B cell (primary cell): ENCODE measurements at regions not wholly inside any gene's neighbourhood (a gene's known extent, or its start where the extent isn't known, plus 50 kb on each side); places are given as distances from the start of the nearest gene placed in this dataset.

Source experiments
- ATAC-seq: fragments of 200-7000 bp; cut with Tn5 transposase; one replicate; pipeline ENCODE4 v1.10.0; 2021; ENCODE audit warnings: low read depth, mild to moderate bottlenecking, moderate number of reproducible peaks, moderate library complexity
- CTCF ChIA-PET: fragments of 350-600 bp; sonication (Branson Sonifier 250); formaldehyde crosslinking; loops from one replicate; lab custom pipeline; 2021; ENCODE audit warnings: antibody characterized with exemption, inconsistent platforms; lab: Charles Lee
- POLR2A ChIA-PET: fragments of 350-600 bp; sonication (Branson Sonifier 250); formaldehyde crosslinking; loops from one replicate; lab custom pipeline; 2021; ENCODE audit warnings: antibody characterized with exemption; lab: Charles Lee
- DNase-seq: peaks from one replicate; pipeline ENCODE4 v3.0.0; 2013
- H2AFZ ChIP-seq: 2 replicates; pipeline ENCODE4 v1.6.1; 2012; ENCODE audit warnings: mild to moderate bottlenecking, low read depth, low read length; ENCODE audit not compliant: insufficient read depth, poor library complexity, severe bottlenecking
- H3K27ac ChIP-seq, 2 donors: 1 replicate in 1 of 2; 2 replicates in 1 of 2; pipeline ENCODE4 v1.5.1; 2012 to 2013; ENCODE audit warnings: low read length in 2 of 2, mild to moderate bottlenecking in 2 of 2, moderate library complexity in 1 of 2
- H3K27me3 ChIP-seq, 4 experiments: fragments of 200-600 bp in 1 of 4; sonication (generic) in 1 of 4; replicated peaks in 1 of 4; 1 replicate in 2 of 4; 2 replicates in 2 of 4; pipeline versions ENCODE4 v1.6.1 to v1.7.0; 2013 to 2016; ENCODE audit warnings: low read length in 3 of 4, mild to moderate bottlenecking in 2 of 4, mixed read lengths in 1 of 4, moderate library complexity in 1 of 4; ENCODE audit not compliant: insufficient read depth in 4 of 4, control insufficient read depth in 3 of 4; ENCODE audit errors: control extremely low read depth in 1 of 4
- H3K36me3 ChIP-seq, 2 experiments: replicated peaks in 1 of 2; 1 replicate in 1 of 2; 2 replicates in 1 of 2; pipeline versions ENCODE4 v1.6.1 to v1.7.1; 2013; ENCODE audit warnings: low read length in 1 of 2; ENCODE audit not compliant: insufficient read depth in 2 of 2, control insufficient read depth in 1 of 2; ENCODE audit errors: control extremely low read depth in 1 of 2, extremely low read depth in 1 of 2
- H3K4me1 ChIP-seq, 2 donors: fragments of 200-600 bp in 1 of 2; sonication (generic) in 1 of 2; 1 replicate in 1 of 2; 2 replicates in 1 of 2; pipeline versions ENCODE4 v1.5.1 to v1.6.1; 2013 to 2017; ENCODE audit warnings: low read length in 2 of 2; ENCODE audit not compliant: control insufficient read depth in 2 of 2, insufficient read depth in 2 of 2
- H3K4me2 ChIP-seq: replicated peaks from 2 replicates; pipeline ENCODE3; 2012; ENCODE audit warnings: mild to moderate bottlenecking, low read depth, low read length; ENCODE audit not compliant: poor library complexity, severe bottlenecking
- H3K4me3 ChIP-seq, 5 experiments: fragments of 200-600 bp in 1 of 5; sonication (generic) in 1 of 5; 1 replicate in 3 of 5; 2 replicates in 2 of 5; pipeline versions ENCODE4 v1.5.1 to v1.7.0; 2011 to 2016; ENCODE audit warnings: low read length in 4 of 5, mild to moderate bottlenecking in 4 of 5, low read depth in 2 of 5, control low read depth in 1 of 5, moderate library complexity in 1 of 5; ENCODE audit not compliant: insufficient read depth in 1 of 5; ENCODE audit errors: control extremely low read depth in 1 of 5, extremely low read depth in 1 of 5
- H3K79me2 ChIP-seq: fragments of 200-600 bp; sonication (generic); one replicate; pipeline ENCODE4 v1.6.0; 2016; ENCODE audit warnings: low read length; ENCODE audit not compliant: control insufficient read depth, insufficient read depth
- H3K9ac ChIP-seq: fragments of 200-600 bp; sonication (generic); 2 replicates; pipeline ENCODE4 v1.6.1; 2017; ENCODE audit warnings: mild to moderate bottlenecking, low read length, moderate library complexity
- H3K9me3 ChIP-seq, 3 donors: one replicate each; pipeline versions ENCODE4 v1.6.1 to v1.7.1; 2013; ENCODE audit warnings: low read length in 2 of 3; ENCODE audit not compliant: control insufficient read depth in 2 of 3, insufficient read depth in 1 of 3; ENCODE audit errors: control extremely low read depth in 1 of 3
- H4K20me1 ChIP-seq: 2 replicates; pipeline ENCODE4 v1.6.0; 2012; ENCODE audit warnings: mild to moderate bottlenecking, low read length; ENCODE audit not compliant: insufficient read depth, control insufficient read depth, poor library complexity, severe bottlenecking
- H3K27ac Mint-ChIP-seq: one replicate; pipeline ENCODE4 v1.8.0; 2021; ENCODE audit warnings: mixed read lengths
- H3K27me3 Mint-ChIP-seq: one replicate; pipeline ENCODE4 v1.8.0; 2021; ENCODE audit warnings: mixed read lengths
- H3K4me1 Mint-ChIP-seq: one replicate; pipeline ENCODE4 v1.8.0; 2021; ENCODE audit warnings: mixed read lengths
- H3K4me3 Mint-ChIP-seq: one replicate; pipeline ENCODE4 v1.8.0; 2021; ENCODE audit warnings: mixed read lengths
- H3K9me3 Mint-ChIP-seq: one replicate; pipeline ENCODE4 v1.8.0; 2022; ENCODE audit warnings: mixed read lengths; ENCODE audit not compliant: insufficient read depth
- CTCF ChIP-seq: fragments of 200-600 bp; IDR thresholded peaks from one replicate; pipeline ENCODE4 v1.8.0; 2022; ENCODE audit warnings: antibody characterized with exemption, mild to moderate bottlenecking
- EZH2 ChIP-seq: IDR thresholded peaks from 2 replicates; pipeline ENCODE4 v1.6.1; 2012; ENCODE audit warnings: borderline replicate concordance, low read depth, mild to moderate bottlenecking, moderate library complexity, low read length; ENCODE audit not compliant: insufficient read depth, poor library complexity, severe bottlenecking
- WGBS: methylation state at CpG from one replicate; pipeline ENCODE4 v1.1.5; 2013; ENCODE audit warnings: missing lambda C conversion rate; ENCODE audit not compliant: insufficient coverage; 5-methylcytosine and 5-hydroxymethylcytosine counted together
- intact Hi-C: fragments of 100-400 bp; cut with micrococcal nuclease; formaldehyde crosslinking; loops from one replicate; pipeline ENCODE4 v1.10.0; 2022

DNA sequence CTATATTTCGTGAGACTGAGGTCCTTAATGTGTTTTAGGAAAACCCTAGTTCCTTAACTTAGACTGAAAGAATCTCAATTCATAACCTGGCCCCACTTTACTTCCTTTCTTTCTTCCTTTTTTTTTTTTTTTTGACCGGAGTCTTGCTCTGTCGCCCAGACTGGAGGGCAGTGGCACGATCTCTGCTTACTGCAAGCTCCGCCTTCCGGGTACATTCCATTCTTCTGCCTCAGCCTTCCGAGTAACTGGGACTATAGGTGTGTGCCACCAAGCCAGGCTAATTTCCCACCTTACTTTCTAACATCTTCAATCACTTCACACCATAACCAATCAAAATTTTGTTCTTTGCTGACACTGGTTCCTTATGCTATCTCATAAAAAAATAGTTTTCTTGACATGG is 2097.0 kb downstream of the PCDH9 start:
- Histone ChIP-seq H3K9ac (no peak overlapping the region), H3K4me1 (no peaks in the 10 kb centered on the region), H3K36me3 (no peaks in the 10 kb centered on the region), H2AFZ (no peak overlapping the region), H3K79me2 (no peaks in the 10 kb centered on the region), H3K4me2 (no peak overlapping the region), H3K27me3 (no peaks in the 10 kb centered on the region), H3K9me3 (no peaks in the 10 kb centered on the region), H3K27ac (no peak overlapping the region), H4K20me1 (no peaks in the 10 kb centered on the region), H3K4me3 (no peak overlapping the region)
- TF ChIP-seq CTCF = no peak
- no peak for TF ChIP-seq EZH2
- WGBS = 92% methylated on average over 4 of the region's 7 CpGs
- intact Hi-C loops = no loop called here
- no peaks in the 10 kb centered on the region for H3K27me3 Mint-ChIP-seq
- POLR2A ChIA-PET = no interaction called here
- no peak overlapping the region for H3K27ac Mint-ChIP-seq
- ATAC-seq (no peak), DNase-seq (no peak)
- no peak overlapping the region for H3K4me3 Mint-ChIP-seq
- no peaks in the 10 kb centered on the region for H3K4me1 Mint-ChIP-seq
- CTCF ChIA-PET = no interaction called here
- peaks cover 2% of the 10 kb centered on the region for H3K9me3 Mint-ChIP-seq

DNA sequence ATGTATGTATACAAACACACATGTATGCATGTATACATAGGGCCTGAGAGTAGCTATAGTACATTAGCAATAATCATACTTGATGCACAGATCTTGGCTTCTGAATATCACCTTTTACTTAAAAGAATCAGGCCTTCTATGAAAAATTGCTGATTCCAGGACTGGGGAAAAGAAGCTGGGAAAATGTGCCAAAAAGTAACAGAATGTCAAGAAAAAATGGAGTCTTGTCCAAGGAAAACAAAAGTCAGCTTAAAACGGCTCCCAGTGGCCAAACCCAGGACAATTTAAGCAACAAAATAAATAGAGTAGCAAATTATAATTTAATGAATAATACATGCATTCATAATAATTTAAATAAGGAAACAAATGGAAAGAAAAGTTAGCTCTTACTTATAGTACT is 2104.9 kb downstream of the PCDH9 start:
- no peaks in the 10 kb centered on the region for H3K79me2 ChIP-seq
- H3K27ac ChIP-seq = no peak overlapping the region
- no peak for TF ChIP-seq CTCF
- no peak for TF ChIP-seq EZH2
- Mint-ChIP-seq H3K9me3 (peaks cover 4% of the 10 kb centered on the region), H3K4me3 (no peak overlapping the region), H3K27me3 (no peaks in the 10 kb centered on the region), H3K27ac (no peak overlapping the region), H3K4me1 (no peaks in the 10 kb centered on the region)
- peaks cover 0 to 1% (median 0%) of the 10 kb centered on the region in 3 donors for H3K9me3 ChIP-seq
- no peak overlapping the region for H3K4me3 ChIP-seq
- no peak overlapping the region for H2AFZ ChIP-seq
- no peak overlapping the region for H3K4me2 ChIP-seq
- DNase-seq (no peak), ATAC-seq (no peak)
- intact Hi-C loops = no loop called here
- WGBS = no CpG with 5 or more reads among the region's 1 CpG
- no peak overlapping the region for H3K9ac ChIP-seq
- POLR2A ChIA-PET = no interaction called here
- no peaks in the 10 kb centered on the region for H3K4me1 ChIP-seq
- no peaks in the 10 kb centered on the region for H3K36me3 ChIP-seq
- no peaks in the 10 kb centered on the region for H4K20me1 ChIP-seq
- no peaks in the 10 kb centered on the region for H3K27me3 ChIP-seq
- CTCF ChIA-PET = no interaction called here
